Neural cell (in vitro differentiated cells): ENCODE measurements at regions not wholly inside any gene's neighbourhood (a gene's known extent, or its start where the extent isn't known, plus 50 kb on each side); places are given as distances from the start of the nearest gene placed in this dataset.

Experiments used
- CTCF ChIP-seq: fragments of 450-650 bp; IDR thresholded peaks from 2 replicates; pipeline ENCODE4 v1.5.1; 2014; ENCODE audit warnings: antibody characterized with exemption, mild to moderate bottlenecking, moderate library complexity; ENCODE audit not compliant: poor library complexity, severe bottlenecking
- EZH2 ChIP-seq: fragments of 200-600, 300-800 bp; shearing (Covaris generic), sonication (generic); IDR thresholded peaks from 2 replicates; pipeline ENCODE4 v1.6.1; 2014; ENCODE audit warnings: antibody characterized with exemption, low read length, borderline replicate concordance, mild to moderate bottlenecking; ENCODE audit not compliant: insufficient read depth, poor library complexity, severe bottlenecking
- MXI1 ChIP-seq: fragments of 450-650 bp; conservative IDR thresholded peaks from 2 replicates; pipeline ENCODE4 v1.6.1; 2014; ENCODE audit warnings: antibody characterized with exemption, mild to moderate bottlenecking; ENCODE audit not compliant: poor library complexity, severe bottlenecking
- POLR2AphosphoS5 ChIP-seq: IDR thresholded peaks from 2 replicates; pipeline ENCODE4 v1.6.1; 2012
- SMC3 ChIP-seq: fragments of 450-650 bp; conservative IDR thresholded peaks from 2 replicates; pipeline ENCODE4 v1.6.1; 2014; ENCODE audit warnings: antibody characterized with exemption, mild to moderate bottlenecking, moderate library complexity; ENCODE audit not compliant: poor library complexity
- TAF1 ChIP-seq: IDR thresholded peaks from 2 replicates; pipeline ENCODE4 v1.6.1; 2012; ENCODE audit warnings: low read depth

- TF ChIP-seq MXI1 (no peak), CTCF (no peak), POLR2AphosphoS5 (no peak), EZH2 (no peak), SMC3 (no peak), TAF1 (no peak)
Measured at GRCh38 chr10:35735412-35735811, 93.3 kb upstream of the FZD8 start.
